ENCODE measurements at regions not wholly inside any gene's neighbourhood (a gene's known extent, or its start where the extent isn't known, plus 50 kb on each side); places are given as distances from the start of the nearest gene placed in this dataset.

DNA sequence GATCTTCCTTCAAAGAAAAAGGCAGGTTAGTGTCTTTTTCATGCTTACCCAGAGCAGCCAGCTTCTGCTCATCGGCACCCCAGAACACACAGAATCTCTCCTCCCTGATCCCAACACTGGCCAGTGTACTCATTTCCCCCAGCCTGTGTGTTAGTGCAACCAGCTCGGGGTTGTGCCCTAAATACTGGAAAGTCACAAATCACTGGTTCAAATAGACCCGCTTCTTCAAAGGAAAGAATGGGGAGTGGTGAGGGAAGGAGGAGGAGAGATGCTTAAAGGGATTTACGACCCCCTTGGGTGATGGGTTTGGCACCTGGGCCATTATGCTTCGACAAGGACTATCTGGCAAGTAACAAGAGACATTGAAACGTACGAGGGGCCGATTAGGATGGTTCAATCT, 114.0 kb downstream of the FOXB1 start:
- TF ChIP-seq BHLHE40 (IDR thresholded peaks at IDR 0.05; ENCODE audit: borderline replicate concordance) (no peak), SP1 (IDR thresholded peaks at IDR 0.05) (no peak), HDGF (IDR thresholded peaks at IDR 0.05; ENCODE audit: borderline replicate concordance) (no peak), ELF4 (IDR thresholded peaks at IDR 0.05) (no peak)
